T-cell (primary cell): ENCODE measurements at regions not wholly inside any gene's neighbourhood (a gene's known extent, or its start where the extent isn't known, plus 50 kb on each side); places are given as distances from the start of the nearest gene placed in this dataset.

Experiments
- ATAC-seq, 4 experiments: fragments of 200-7000 bp in 3 of 4; fragments of 150-1000 bp in 1 of 4; cut with Tn5 transposase; replicated peaks in 1 of 4; 1 replicate in 3 of 4; 2 replicates in 1 of 4; pipeline ENCODE4 v1.10.0; 2021; ENCODE audit warnings: moderate library complexity in 3 of 4, mild to moderate bottlenecking in 2 of 4, moderate number of reproducible peaks in 1 of 4
- CTCF ChIA-PET, 2 donors: fragments of 300-600 bp; sonication (Branson Sonifier 250); formaldehyde crosslinking; loops; one replicate each; lab custom pipeline; 2022; ENCODE audit warnings: antibody characterized with exemption in 2 of 2; lab: Charles Lee
- POLR2A ChIA-PET, 2 donors: fragments of 300-600 bp; sonication (Branson Sonifier 250); formaldehyde crosslinking; loops; one replicate each; lab custom pipeline; 2022; ENCODE audit warnings: antibody characterized with exemption in 2 of 2; lab: Charles Lee
- DNase-seq, 35 experiments: peaks; one replicate each; pipeline versions ENCODE4 v3.0.0 to v3.0.0-alpha.2; 2013 to 2023
- H3K27ac ChIP-seq: one replicate; pipeline ENCODE4 v1.5.1; 2013; ENCODE audit warnings: low read length
- H3K27me3 ChIP-seq, 2 experiments: replicated peaks in 1 of 2; 1 replicate in 1 of 2; 2 replicates in 1 of 2; pipeline versions ENCODE4 v1.6.1 to v1.7.0; 2013; ENCODE audit warnings: low read length in 1 of 2, mixed read lengths in 1 of 2; ENCODE audit not compliant: control insufficient read depth in 2 of 2, insufficient read depth in 2 of 2; ENCODE audit errors: extremely low read depth in 1 of 2
- H3K36me3 ChIP-seq, 2 donors: 1 replicate in 1 of 2; 2 replicates in 1 of 2; pipeline versions ENCODE4 v1.6.1 to v1.7.0; 2013; ENCODE audit warnings: low read length in 1 of 2; ENCODE audit not compliant: control insufficient read depth in 2 of 2, insufficient read depth in 1 of 2; ENCODE audit errors: extremely low read depth in 1 of 2
- H3K4me1 ChIP-seq, 2 experiments: 1 replicate in 1 of 2; 2 replicates in 1 of 2; pipeline versions ENCODE4 v1.6.1 to v1.7.0; 2013; ENCODE audit warnings: low read length in 2 of 2, mixed read lengths in 1 of 2; ENCODE audit not compliant: insufficient read depth in 2 of 2, control insufficient read depth in 1 of 2; ENCODE audit errors: extremely low read depth in 1 of 2
- H3K4me3 ChIP-seq, 2 donors: 1 replicate in 1 of 2; 2 replicates in 1 of 2; pipeline versions ENCODE4 v1.5.1 to v1.7.0; 2013; ENCODE audit warnings: mild to moderate bottlenecking in 2 of 2, low read length in 1 of 2, moderate library complexity in 1 of 2; ENCODE audit not compliant: control insufficient read depth in 1 of 2; ENCODE audit errors: extremely low read depth in 1 of 2
- H3K9me3 ChIP-seq: 2 replicates; pipeline ENCODE4 v1.7.0; 2013
- H3K27ac Mint-ChIP-seq, 2 donors: one replicate each; pipeline ENCODE4 v1.8.0; 2020 to 2021; ENCODE audit warnings: mild to moderate bottlenecking in 2 of 2, mixed read lengths in 2 of 2
- H3K27me3 Mint-ChIP-seq, 2 donors: one replicate each; pipeline ENCODE4 v1.8.0; 2021 to 2022; ENCODE audit warnings: mixed read lengths in 2 of 2
- H3K36me3 Mint-ChIP-seq: one replicate; pipeline ENCODE4 v1.8.0; 2021; ENCODE audit warnings: mixed read lengths
- H3K4me1 Mint-ChIP-seq, 3 donors: one replicate each; pipeline ENCODE4 v1.8.0; 2020 to 2022; ENCODE audit warnings: mixed read lengths in 3 of 3, mild to moderate bottlenecking in 1 of 3
- H3K4me3 Mint-ChIP-seq, 3 donors: one replicate each; pipeline ENCODE4 v1.8.0; 2020 to 2022; ENCODE audit warnings: mild to moderate bottlenecking in 3 of 3, mixed read lengths in 3 of 3, moderate library complexity in 3 of 3
- H3K9me3 Mint-ChIP-seq, 3 donors: one replicate each; pipeline ENCODE4 v1.8.0; 2020 to 2022; ENCODE audit warnings: mixed read lengths in 3 of 3
- WGBS: methylation state at CpG from one replicate; pipeline ENCODE4 v1.1.5; 2013; ENCODE audit warnings: missing lambda C conversion rate; ENCODE audit not compliant: insufficient coverage; 5-methylcytosine and 5-hydroxymethylcytosine counted together

- no peak overlapping the region for H3K4me3 Mint-ChIP-seq
- Histone ChIP-seq H3K27me3 (peaks cover 0 to 12% of the 10 kb centered on the region in 2 experiments), H3K4me3 (no peak overlapping the region), H3K9me3 (no peaks in the 10 kb centered on the region), H3K27ac (no peak overlapping the region), H3K4me1 (no peaks in the 10 kb centered on the region), H3K36me3 (no peaks in the 10 kb centered on the region)
- POLR2A ChIA-PET = no interaction called here
- ATAC-seq = no peak
- H3K27ac Mint-ChIP-seq = no peak overlapping the region
- no peaks in the 10 kb centered on the region for H3K4me1 Mint-ChIP-seq
- peaks cover 0 to 4% of the 10 kb centered on the region in 2 donors for H3K27me3 Mint-ChIP-seq
- no peaks in the 10 kb centered on the region for H3K9me3 Mint-ChIP-seq
- CTCF ChIA-PET = no interaction called here
- no peaks in the 10 kb centered on the region for H3K36me3 Mint-ChIP-seq
- 85% methylated on average over 8 of the region's 8 CpGs for WGBS
- peak in 1 of 35 experiments; percentile 8 for DNase-seq
Measured at GRCh38 chr11:134528453-134528852, 116.4 kb upstream of the B3GAT1 start.

- Mint-ChIP-seq H3K27me3 (peaks cover 0 to 4% of the 10 kb centered on the region in 2 donors), H3K36me3 (no peaks in the 10 kb centered on the region), H3K9me3 (peaks cover 0 to 4% (median 0%) of the 10 kb centered on the region in 3 donors), H3K27ac (no peak overlapping the region), H3K4me3 (no peak overlapping the region), H3K4me1 (no peaks in the 10 kb centered on the region)
- POLR2A ChIA-PET = no interaction called here
- no peak for ATAC-seq
- H3K4me3 ChIP-seq = no peak overlapping the region
- DNase-seq = peak in 1 of 35 experiments; percentile 17
- no peaks in the 10 kb centered on the region for H3K36me3 ChIP-seq
- peaks cover 0 to 15% of the 10 kb centered on the region in 2 experiments for H3K27me3 ChIP-seq
- H3K4me1 ChIP-seq = no peaks in the 10 kb centered on the region
- CTCF ChIA-PET = no interaction called here
- H3K27ac ChIP-seq = no peak overlapping the region
- H3K9me3 ChIP-seq = no peaks in the 10 kb centered on the region
- 84% methylated on average over 15 of the region's 19 CpGs for WGBS
Measured at GRCh38 chr11:134527382-134528243, 115.6 kb upstream of the B3GAT1 start.

GRCh38 chr11:134524896-134525845 is 113.1 kb upstream of the B3GAT1 start:
- no peak overlapping the region for H3K27ac ChIP-seq
- CTCF ChIA-PET = no interaction called here
- no peaks in the 10 kb centered on the region for H3K9me3 ChIP-seq
- DNase-seq (peak in 1 of 35 experiments; percentile 0), ATAC-seq (no peak)
- H3K27me3 ChIP-seq = peaks cover 0 to 27% of the 10 kb centered on the region in 2 experiments
- H3K4me3 ChIP-seq = no peak overlapping the region
- no peaks in the 10 kb centered on the region for H3K4me1 ChIP-seq
- no peaks in the 10 kb centered on the region for H3K4me1 Mint-ChIP-seq
- H3K27ac Mint-ChIP-seq = no peak overlapping the region
- no peaks in the 10 kb centered on the region for H3K36me3 ChIP-seq
- H3K36me3 Mint-ChIP-seq = no peaks in the 10 kb centered on the region
- 90% methylated on average over 21 of the region's 28 CpGs for WGBS
- POLR2A ChIA-PET = no interaction called here
- H3K4me3 Mint-ChIP-seq = no peak overlapping the region
- peaks cover 0 to 4% (median 0%) of the 10 kb centered on the region in 3 donors for H3K9me3 Mint-ChIP-seq
- H3K27me3 Mint-ChIP-seq = peaks cover 5 to 8% of the 10 kb centered on the region in 2 donors

- WGBS = 89% methylated on average over 10 of the region's 25 CpGs
- Mint-ChIP-seq H3K9me3 (peaks cover 0 to 4% (median 0%) of the 10 kb centered on the region in 3 donors), H3K27me3 (peaks cover 5 to 8% of the 10 kb centered on the region in 2 donors), H3K27ac (no peak overlapping the region), H3K36me3 (no peaks in the 10 kb centered on the region), H3K4me3 (no peak overlapping the region), H3K4me1 (no peaks in the 10 kb centered on the region)
- Histone ChIP-seq H3K9me3 (no peaks in the 10 kb centered on the region), H3K4me3 (no peak overlapping the region), H3K4me1 (no peaks in the 10 kb centered on the region), H3K27ac (no peak overlapping the region), H3K27me3 (peaks cover 0 to 28% of the 10 kb centered on the region in 2 experiments), H3K36me3 (no peaks in the 10 kb centered on the region)
- DNase-seq (no peak), ATAC-seq (no peak)
- POLR2A ChIA-PET = no interaction called here
- CTCF ChIA-PET = no interaction called here
Measured at GRCh38 chr11:134524201-134524600, 112.2 kb upstream of the B3GAT1 start.

- no peak overlapping the region for H3K4me3 ChIP-seq
- H3K4me1 Mint-ChIP-seq = no peaks in the 10 kb centered on the region
- H3K4me3 Mint-ChIP-seq = no peak overlapping the region
- no peak for DNase-seq
- no peaks in the 10 kb centered on the region for H3K36me3 Mint-ChIP-seq
- no peaks in the 10 kb centered on the region for H3K4me1 ChIP-seq
- POLR2A ChIA-PET = no interaction called here
- H3K27me3 Mint-ChIP-seq = peaks cover 5 to 8% of the 10 kb centered on the region in 2 donors
- no peaks in the 10 kb centered on the region for H3K36me3 ChIP-seq
- CTCF ChIA-PET = no interaction called here
- no peaks in the 10 kb centered on the region for H3K9me3 ChIP-seq
- peaks cover 0 to 29% of the 10 kb centered on the region in 2 experiments for H3K27me3 ChIP-seq
- peaks cover 0 to 4% (median 0%) of the 10 kb centered on the region in 3 donors for H3K9me3 Mint-ChIP-seq
- H3K27ac ChIP-seq = no peak overlapping the region
- no peak overlapping the region for H3K27ac Mint-ChIP-seq
- 88% methylated on average over 11 of the region's 33 CpGs for WGBS
- no peak for ATAC-seq
Measured at GRCh38 chr11:134522782-134523570, 110.9 kb upstream of the B3GAT1 start.
